Loucy (cell line): ENCODE measurements at regions not wholly inside any gene's neighbourhood (a gene's known extent, or its start where the extent isn't known, plus 50 kb on each side); places are given as distances from the start of the nearest gene placed in this dataset.

Experiments
- EZH2phosphoT487 ChIP-seq: fragments of 200-600 bp; IDR thresholded peaks from 2 replicates; pipeline ENCODE4 v1.6.1; 2018; ENCODE audit warnings: antibody characterized with exemption, mild to moderate bottlenecking, moderate library complexity, borderline replicate concordance
- TF ChIP-seq, protein P1 (sequence below): fragments of 200-600 bp; sonication (generic); conservative IDR thresholded peaks from 2 replicates; pipeline ENCODE4 v1.5.1; 2014; ENCODE audit warnings: mild to moderate bottlenecking, antibody characterized with exemption, low read length

DNA sequence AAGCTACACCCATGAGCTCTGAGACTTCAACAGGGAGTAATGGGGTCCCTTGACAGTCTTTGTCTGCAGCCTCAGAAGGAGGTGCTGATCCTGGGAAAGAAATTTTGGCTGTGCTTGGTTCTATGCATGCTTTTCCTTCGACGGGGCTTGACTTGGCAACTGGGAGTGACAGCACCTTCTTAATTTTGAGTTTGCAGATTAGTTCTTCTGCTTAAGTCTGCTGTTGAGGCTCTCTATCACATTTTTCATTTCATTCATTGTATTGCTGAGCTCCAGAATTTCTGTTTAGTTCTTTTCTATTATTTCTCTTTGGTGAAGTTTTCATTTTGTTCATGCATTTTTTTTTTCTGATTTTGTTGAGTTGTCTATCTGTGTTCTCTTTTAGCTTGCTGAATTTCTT is 125.6 kb downstream of the SNX19 start:
- no peak for TF ChIP-seq EZH2phosphoT487
- TF ChIP-seq, protein P1, sequence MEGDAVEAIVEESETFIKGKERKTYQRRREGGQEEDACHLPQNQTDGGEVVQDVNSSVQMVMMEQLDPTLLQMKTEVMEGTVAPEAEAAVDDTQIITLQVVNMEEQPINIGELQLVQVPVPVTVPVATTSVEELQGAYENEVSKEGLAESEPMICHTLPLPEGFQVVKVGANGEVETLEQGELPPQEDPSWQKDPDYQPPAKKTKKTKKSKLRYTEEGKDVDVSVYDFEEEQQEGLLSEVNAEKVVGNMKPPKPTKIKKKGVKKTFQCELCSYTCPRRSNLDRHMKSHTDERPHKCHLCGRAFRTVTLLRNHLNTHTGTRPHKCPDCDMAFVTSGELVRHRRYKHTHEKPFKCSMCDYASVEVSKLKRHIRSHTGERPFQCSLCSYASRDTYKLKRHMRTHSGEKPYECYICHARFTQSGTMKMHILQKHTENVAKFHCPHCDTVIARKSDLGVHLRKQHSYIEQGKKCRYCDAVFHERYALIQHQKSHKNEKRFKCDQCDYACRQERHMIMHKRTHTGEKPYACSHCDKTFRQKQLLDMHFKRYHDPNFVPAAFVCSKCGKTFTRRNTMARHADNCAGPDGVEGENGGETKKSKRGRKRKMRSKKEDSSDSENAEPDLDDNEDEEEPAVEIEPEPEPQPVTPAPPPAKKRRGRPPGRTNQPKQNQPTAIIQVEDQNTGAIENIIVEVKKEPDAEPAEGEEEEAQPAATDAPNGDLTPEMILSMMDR = no peak
